OCI-LY7 (cell line): ENCODE measurements at regions not wholly inside any gene's neighbourhood (a gene's known extent, or its start where the extent isn't known, plus 50 kb on each side); places are given as distances from the start of the nearest gene placed in this dataset.
"Not testable (repeated sequence)": the region's sequence is repeated elsewhere in the genome, so short reads cannot be mapped to it uniquely, and the experiment has no call there.

ENCODE experiments used
- BruUV-seq: library from RNA; stranded (reverse); fragments of 400-500 nt; replicated peaks from 2 replicates; lab custom pipeline; 2021; lab: Mats Ljungman, UMichigan
- CTCF ChIA-PET: fragments of 300-600 bp; sonication (Branson Sonifier 250); formaldehyde crosslinking; loops from one replicate; lab custom pipeline; 2022; ENCODE audit warnings: antibody characterized with exemption; ENCODE audit not compliant: unreplicated experiment; lab: Charles Lee
- POLR2A ChIA-PET: fragments of 300-600 bp; sonication (Branson Sonifier 250); formaldehyde crosslinking; loops from one replicate; lab custom pipeline; 2022; ENCODE audit warnings: antibody characterized with exemption; lab: Charles Lee
- DNase-seq: peaks from one replicate; pipeline ENCODE4 v3.0.0-alpha.2; 2015; ENCODE audit warnings: low spot score
- H2AFZ ChIP-seq: fragments of 200-600 bp; sonication (generic), shearing (Covaris generic); 2 replicates; pipeline ENCODE4 v1.6.1; 2014; ENCODE audit warnings: mild to moderate bottlenecking, antibody characterized with exemption, low read length, moderate library complexity
- H3K27ac ChIP-seq: fragments of 200-600 bp; sonication (generic); 2 replicates; pipeline ENCODE4 v1.5.1; 2014; ENCODE audit warnings: mixed run types, low read depth, mild to moderate bottlenecking, moderate library complexity, low read length, inconsistent platforms; ENCODE audit not compliant: poor library complexity, severe bottlenecking
- H3K36me3 ChIP-seq: fragments of 200-600 bp; sonication (generic); 2 replicates; pipeline ENCODE4 v1.6.1; 2014; ENCODE audit warnings: mild to moderate bottlenecking, antibody characterized with exemption, low read length, moderate library complexity, mixed read lengths; ENCODE audit not compliant: insufficient read depth
- H3K4me1 ChIP-seq: fragments of 200-600 bp; sonication (generic); 2 replicates; pipeline ENCODE4 v1.5.1; 2014; ENCODE audit warnings: mild to moderate bottlenecking, low read length; ENCODE audit not compliant: insufficient read depth, poor library complexity, severe bottlenecking
- H3K4me2 ChIP-seq: fragments of 200-600 bp; sonication (generic); 2 replicates; pipeline ENCODE4 v1.6.1; 2014; ENCODE audit warnings: mild to moderate bottlenecking, low read length
- H3K4me3 ChIP-seq: fragments of 200-600 bp; sonication (generic); 2 replicates; pipeline ENCODE4 v1.5.1; 2014; ENCODE audit warnings: mild to moderate bottlenecking, low read depth, low read length; ENCODE audit not compliant: poor library complexity, severe bottlenecking
- H3K79me2 ChIP-seq: fragments of 200-600 bp; sonication (generic); 2 replicates; pipeline ENCODE4 v1.6.1; 2016; ENCODE audit warnings: low read depth, mild to moderate bottlenecking, low read length, moderate library complexity, mixed read lengths; ENCODE audit not compliant: insufficient read depth
- H3K9me2 ChIP-seq: fragments of 200-600 bp; sonication (generic); 2 replicates; pipeline ENCODE4 v1.6.1; 2016; ENCODE audit warnings: mild to moderate bottlenecking, low read length, mixed read lengths; ENCODE audit not compliant: insufficient read depth
- H3K9me3 ChIP-seq: fragments of 200-600 bp; sonication (generic); 2 replicates; pipeline ENCODE4 v1.6.1; 2014; ENCODE audit warnings: mild to moderate bottlenecking, mixed run types, low read length, mixed read lengths
- H4K20me1 ChIP-seq: fragments of 200-600 bp; sonication (generic); 2 replicates; pipeline ENCODE4 v1.6.1; 2014; ENCODE audit warnings: mild to moderate bottlenecking, antibody characterized with exemption, low read length, moderate library complexity, mixed read lengths; ENCODE audit not compliant: insufficient read depth
- EZH2phosphoT487 ChIP-seq: fragments of 200-600 bp; sonication (generic); IDR thresholded peaks from 2 replicates; pipeline ENCODE4 v1.6.1; 2018; ENCODE audit warnings: low read depth, borderline replicate concordance, mild to moderate bottlenecking, mixed run types, antibody characterized with exemption, low read length, moderate library complexity, mixed read lengths
- intact Hi-C: fragments of 100-400 bp; cut with micrococcal nuclease; formaldehyde crosslinking; loops from one replicate; pipeline ENCODE4 v1.10.0; 2022; ENCODE audit not compliant: unreplicated experiment
- TF ChIP-seq, protein P1 (sequence below): fragments of 200-600 bp; sonication (generic); conservative IDR thresholded peaks from 2 replicates; pipeline ENCODE4 v1.5.1; 2014; ENCODE audit warnings: mild to moderate bottlenecking, antibody characterized with exemption, low read length, moderate library complexity, mixed read lengths

DNA sequence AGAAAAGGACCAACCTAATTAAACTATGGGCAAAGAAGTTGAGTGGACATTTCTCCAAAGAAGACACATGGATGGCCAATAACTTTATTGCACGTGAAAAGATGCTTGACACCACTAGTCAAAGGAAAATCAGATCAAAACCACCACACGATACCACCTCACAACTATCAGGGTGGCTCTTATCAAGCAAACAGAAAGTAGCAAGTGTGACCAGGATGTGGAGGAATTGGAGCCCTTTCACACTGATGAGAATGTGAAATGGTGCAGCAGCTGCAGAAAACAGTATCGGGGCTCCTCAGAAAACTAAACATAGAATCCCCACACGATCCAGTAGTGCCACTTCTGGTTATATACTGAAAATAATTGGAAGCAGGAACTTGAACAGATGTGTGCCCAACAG, 72.2 kb upstream of the ALKAL2 start:
- Histone ChIP-seq H3K4me1 (no peaks in the 10 kb centered on the region), H3K9me2 (no peaks in the 10 kb centered on the region), H3K9me3 (no peaks in the 10 kb centered on the region), H3K36me3 (no peaks in the 10 kb centered on the region), H3K4me2 (no peak overlapping the region), H3K79me2 (no peaks in the 10 kb centered on the region), H2AFZ (no peak overlapping the region), H3K27ac (no peak overlapping the region), H3K4me3 (no peak overlapping the region), H4K20me1 (no peaks in the 10 kb centered on the region)
- DNase-seq = no peak
- BruUV-seq = no TSS peak
- ChIA-PET CTCF (no interaction called here), POLR2A (no interaction called here)
- intact Hi-C loops = no loop called here
- TF ChIP-seq, protein P1, sequence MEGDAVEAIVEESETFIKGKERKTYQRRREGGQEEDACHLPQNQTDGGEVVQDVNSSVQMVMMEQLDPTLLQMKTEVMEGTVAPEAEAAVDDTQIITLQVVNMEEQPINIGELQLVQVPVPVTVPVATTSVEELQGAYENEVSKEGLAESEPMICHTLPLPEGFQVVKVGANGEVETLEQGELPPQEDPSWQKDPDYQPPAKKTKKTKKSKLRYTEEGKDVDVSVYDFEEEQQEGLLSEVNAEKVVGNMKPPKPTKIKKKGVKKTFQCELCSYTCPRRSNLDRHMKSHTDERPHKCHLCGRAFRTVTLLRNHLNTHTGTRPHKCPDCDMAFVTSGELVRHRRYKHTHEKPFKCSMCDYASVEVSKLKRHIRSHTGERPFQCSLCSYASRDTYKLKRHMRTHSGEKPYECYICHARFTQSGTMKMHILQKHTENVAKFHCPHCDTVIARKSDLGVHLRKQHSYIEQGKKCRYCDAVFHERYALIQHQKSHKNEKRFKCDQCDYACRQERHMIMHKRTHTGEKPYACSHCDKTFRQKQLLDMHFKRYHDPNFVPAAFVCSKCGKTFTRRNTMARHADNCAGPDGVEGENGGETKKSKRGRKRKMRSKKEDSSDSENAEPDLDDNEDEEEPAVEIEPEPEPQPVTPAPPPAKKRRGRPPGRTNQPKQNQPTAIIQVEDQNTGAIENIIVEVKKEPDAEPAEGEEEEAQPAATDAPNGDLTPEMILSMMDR = no peak
- TF ChIP-seq EZH2phosphoT487 = no peak

DNA sequence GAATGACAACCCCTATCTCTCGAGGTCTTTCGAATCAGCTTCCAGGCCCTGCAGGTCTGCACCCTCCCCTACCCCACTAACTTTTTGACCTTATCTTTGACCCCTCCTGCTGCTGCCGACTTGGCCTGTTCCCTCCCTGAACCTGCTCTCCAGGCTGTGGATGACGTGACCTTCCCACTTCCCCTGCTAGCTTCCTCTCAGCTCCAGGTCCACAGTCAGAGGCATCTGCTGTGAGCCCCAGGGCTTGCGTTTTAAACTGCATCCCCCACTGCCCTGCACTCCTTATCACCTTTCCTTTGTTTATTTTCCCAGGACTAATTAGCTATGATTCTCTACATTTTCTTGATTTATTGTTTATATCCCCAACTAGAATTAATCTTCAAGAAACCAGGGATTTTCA, 71.2 kb upstream of the ALKAL2 start:
- no TSS peak for BruUV-seq
- H3K9me2 ChIP-seq = no peaks in the 10 kb centered on the region
- intact Hi-C loops = no loop called here

GRCh38 chr2:357811-358210, 69.9 kb upstream of the ALKAL2 start:
- no peak overlapping the region for H2AFZ ChIP-seq
- TF ChIP-seq, protein P1 = no peak
- TF ChIP-seq EZH2phosphoT487 = no peak
- no peaks in the 10 kb centered on the region for H4K20me1 ChIP-seq
- intact Hi-C loops = no loop called here
- no peak overlapping the region for H3K4me3 ChIP-seq
- ChIA-PET POLR2A (no interaction called here), CTCF (no interaction called here)
- H3K27ac ChIP-seq = no peak overlapping the region
- H3K36me3 ChIP-seq = no peaks in the 10 kb centered on the region
- H3K9me3 ChIP-seq = no peaks in the 10 kb centered on the region
- H3K4me1 ChIP-seq = no peaks in the 10 kb centered on the region
- H3K4me2 ChIP-seq = no peak overlapping the region
- no TSS peak for BruUV-seq
- DNase-seq = no peak
- H3K9me2 ChIP-seq = no peaks in the 10 kb centered on the region
- no peaks in the 10 kb centered on the region for H3K79me2 ChIP-seq

More for the DNA sequence above, 71.2 kb upstream of the ALKAL2 start:
- Histone ChIP-seq H3K4me2 (no peak overlapping the region), H3K9me3 (no peaks in the 10 kb centered on the region), H3K27ac (no peak overlapping the region), H3K4me3 (no peak overlapping the region), H3K4me1 (no peaks in the 10 kb centered on the region), H4K20me1 (no peaks in the 10 kb centered on the region), H2AFZ (no peak overlapping the region), H3K79me2 (no peaks in the 10 kb centered on the region), H3K36me3 (no peaks in the 10 kb centered on the region)
- no peak for TF ChIP-seq EZH2phosphoT487
- TF ChIP-seq, protein P1 = no peak
- CTCF ChIA-PET = no interaction called here
- POLR2A ChIA-PET = no interaction called here
- no peak for DNase-seq

GRCh38 chr2:356304-356703, 68.4 kb upstream of the ALKAL2 start:
- H3K9me3 ChIP-seq, H3K27ac ChIP-seq, DNase-seq, POLR2A ChIA-PET, H4K20me1 ChIP-seq, H3K9me2 ChIP-seq, H2AFZ ChIP-seq, H3K4me2 ChIP-seq, H3K4me1 ChIP-seq, H3K4me3 ChIP-seq, H3K79me2 ChIP-seq, BruUV-seq, CTCF ChIA-PET, H3K36me3 ChIP-seq, intact Hi-C loops: not testable (repeated sequence)
